Trophoblast cell (in vitro differentiated cells and primary cell): ENCODE measurements at regions not wholly inside any gene's neighbourhood (a gene's known extent, or its start where the extent isn't known, plus 50 kb on each side); places are given as distances from the start of the nearest gene placed in this dataset.

Experiments
- DNase-seq, 2 donors: peaks; one replicate each; pipeline ENCODE4 v3.0.0-alpha.2; 2016
- H2AFZ ChIP-seq: 2 replicates; pipeline ENCODE4 v1.6.1; 2013; ENCODE audit warnings: low read length, moderate library complexity, mild to moderate bottlenecking; ENCODE audit not compliant: insufficient read depth, poor library complexity
- H2AK5ac ChIP-seq: 2 replicates; pipeline ENCODE4 v1.6.1; 2013; ENCODE audit warnings: mild to moderate bottlenecking, low read length
- H2BK120ac ChIP-seq: 2 replicates; pipeline ENCODE4 v1.6.1; 2013; ENCODE audit warnings: low read length, mild to moderate bottlenecking, moderate library complexity; ENCODE audit not compliant: insufficient read depth, poor library complexity
- H2BK12ac ChIP-seq: 2 replicates; pipeline ENCODE4 v1.6.1; 2013; ENCODE audit warnings: mild to moderate bottlenecking, low read length, moderate library complexity
- H2BK5ac ChIP-seq: 2 replicates; pipeline ENCODE4 v1.6.1; 2013; ENCODE audit warnings: low read length, low read depth, moderate library complexity, mild to moderate bottlenecking; ENCODE audit not compliant: poor library complexity
- H3K14ac ChIP-seq: 2 replicates; pipeline ENCODE4 v1.6.1; 2013; ENCODE audit warnings: mild to moderate bottlenecking, low read length
- H3K18ac ChIP-seq: 2 replicates; pipeline ENCODE4 v1.6.1; 2013; ENCODE audit warnings: mild to moderate bottlenecking, low read length
- H3K23ac ChIP-seq: 2 replicates; pipeline ENCODE4 v1.6.1; 2013; ENCODE audit warnings: low read length
- H3K27ac ChIP-seq: 2 replicates; pipeline ENCODE4 v1.5.1; 2013; ENCODE audit warnings: low read depth, mild to moderate bottlenecking, inconsistent platforms, low read length, moderate library complexity
- H3K27me3 ChIP-seq: 2 replicates; pipeline ENCODE4 v1.6.1; 2013; ENCODE audit warnings: inconsistent platforms, mild to moderate bottlenecking, low read length, moderate library complexity; ENCODE audit not compliant: insufficient read depth
- H3K36me3 ChIP-seq, 2 experiments: 1 replicate in 1 of 2; 2 replicates in 1 of 2; pipeline ENCODE4 v1.6.1; 2013; ENCODE audit warnings: low read length in 2 of 2, mild to moderate bottlenecking in 2 of 2, moderate library complexity in 1 of 2; ENCODE audit not compliant: insufficient read depth in 2 of 2, control insufficient read depth in 1 of 2
- H3K4ac ChIP-seq: 2 replicates; pipeline ENCODE4 v1.6.1; 2013; ENCODE audit warnings: low read depth, mild to moderate bottlenecking, low read length, moderate library complexity
- H3K4me1 ChIP-seq, 2 experiments: 1 replicate in 1 of 2; 2 replicates in 1 of 2; pipeline ENCODE4 v1.6.1; 2013; ENCODE audit warnings: low read length in 2 of 2, mild to moderate bottlenecking in 2 of 2, moderate library complexity in 1 of 2; ENCODE audit not compliant: insufficient read depth in 2 of 2, control insufficient read depth in 1 of 2
- H3K4me2 ChIP-seq: 2 replicates; pipeline ENCODE4 v1.6.1; 2013; ENCODE audit warnings: inconsistent platforms, mild to moderate bottlenecking, low read length, moderate library complexity
- H3K4me3 ChIP-seq: 2 replicates; pipeline ENCODE4 v1.5.1; 2013; ENCODE audit warnings: mild to moderate bottlenecking, low read depth, low read length, inconsistent platforms
- H3K79me1 ChIP-seq: one replicate; pipeline ENCODE4 v1.6.1; 2013; ENCODE audit warnings: low read length
- H3K79me2 ChIP-seq: 2 replicates; pipeline ENCODE4 v1.6.1; 2013; ENCODE audit warnings: low read length, mild to moderate bottlenecking; ENCODE audit not compliant: control insufficient read depth, insufficient read depth, poor library complexity
- H3K9ac ChIP-seq: 2 replicates; pipeline ENCODE4 v1.6.1; 2013; ENCODE audit warnings: mild to moderate bottlenecking, low read length
- H3K9me3 ChIP-seq: 2 replicates; pipeline ENCODE4 v1.6.1; 2013; ENCODE audit warnings: low read depth, mild to moderate bottlenecking, control low read depth, inconsistent platforms, low read length; ENCODE audit not compliant: insufficient read depth
- H4K12ac ChIP-seq: 2 replicates; pipeline ENCODE4 v1.6.1; 2013; ENCODE audit warnings: low read depth, mild to moderate bottlenecking, low read length, moderate library complexity
- H4K8ac ChIP-seq: 2 replicates; pipeline ENCODE4 v1.6.1; 2013; ENCODE audit warnings: low read depth, mild to moderate bottlenecking, low read length, moderate library complexity
- H4K91ac ChIP-seq: one replicate; pipeline ENCODE4 v1.6.1; 2013; ENCODE audit warnings: low read depth, mild to moderate bottlenecking, low read length, moderate library complexity
- WGBS: extraction: QIAGEN DNeasy Blood & Tissue Kit; methylation state at CpG from one replicate; pipeline ENCODE4 v1.1.7; 2013; ENCODE audit warnings: missing lambda C conversion rate; ENCODE audit not compliant: insufficient read length, insufficient coverage; ENCODE audit errors: extremely low coverage; 5-methylcytosine and 5-hydroxymethylcytosine counted together

DNA sequence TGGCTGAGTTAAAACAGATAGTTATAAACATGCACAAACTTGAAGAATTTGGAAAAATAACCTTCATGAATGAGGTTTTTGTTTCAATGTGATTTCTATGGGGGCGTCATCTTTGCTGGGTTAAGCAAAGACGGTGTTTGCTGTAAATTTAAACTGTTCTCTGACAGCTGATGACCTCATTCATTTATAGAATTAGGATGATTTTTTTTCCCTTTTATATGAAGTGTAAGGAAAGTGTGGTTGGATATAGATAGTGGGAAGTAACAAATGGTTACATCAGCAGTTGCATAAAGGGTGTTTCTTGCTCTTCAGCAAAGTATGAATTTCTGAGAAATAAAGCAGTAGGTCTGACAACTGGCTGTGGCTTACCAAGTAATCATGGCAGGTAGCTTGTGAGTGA is 137.2 kb upstream of the CENPW start:
- no peak overlapping the region for H4K91ac ChIP-seq
- no CpG with 5 or more reads among the region's 2 CpGs for WGBS
- H3K27me3 ChIP-seq: no peaks in the 10 kb centered on the region
- H3K18ac ChIP-seq: no peak overlapping the region
- H2BK120ac ChIP-seq: no peak overlapping the region
- no peaks in the 10 kb centered on the region for H3K79me2 ChIP-seq
- no peak for DNase-seq
- H2BK12ac ChIP-seq: no peak overlapping the region
- no peak overlapping the region for H3K27ac ChIP-seq
- no peaks in the 10 kb centered on the region for H3K36me3 ChIP-seq
- H2AFZ ChIP-seq: no peak overlapping the region
- H3K4me1 ChIP-seq: no peaks in the 10 kb centered on the region
- H3K9me3 ChIP-seq: no peaks in the 10 kb centered on the region
- no peak overlapping the region for H3K9ac ChIP-seq
- H2AK5ac ChIP-seq: no peak overlapping the region
- no peak overlapping the region for H3K23ac ChIP-seq
- H4K8ac ChIP-seq: no peak overlapping the region
- no peak overlapping the region for H3K14ac ChIP-seq
- peaks cover 2% of the 10 kb centered on the region for H3K79me1 ChIP-seq
- H2BK5ac ChIP-seq: no peak overlapping the region
- H3K4me2 ChIP-seq: no peak overlapping the region
- H3K4me3 ChIP-seq: no peak overlapping the region
- H4K12ac ChIP-seq: no peak overlapping the region
- no peak overlapping the region for H3K4ac ChIP-seq

DNA sequence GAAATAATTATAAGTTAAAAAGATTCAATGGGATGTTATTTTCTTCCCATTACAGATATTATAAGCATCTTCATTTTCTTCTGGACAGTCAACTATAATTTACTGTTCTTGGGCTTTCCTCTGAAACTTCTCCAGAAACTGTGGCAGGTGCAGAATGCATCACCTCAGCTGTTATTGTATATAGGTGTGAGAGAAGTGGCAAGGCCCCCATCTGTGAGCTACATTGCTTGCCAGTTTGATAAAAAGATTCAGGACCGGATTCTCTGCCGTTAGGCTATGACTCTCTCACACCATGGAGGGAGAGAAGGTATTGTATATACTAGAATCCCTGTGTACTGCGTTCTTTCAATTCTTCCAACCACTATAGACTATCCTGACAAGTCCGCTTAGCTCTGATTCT is 135.8 kb upstream of the CENPW start:
- no peak overlapping the region for H3K18ac ChIP-seq
- H2BK12ac ChIP-seq: no peak overlapping the region
- no peak for DNase-seq
- no peaks in the 10 kb centered on the region for H3K36me3 ChIP-seq
- no peaks in the 10 kb centered on the region for H3K79me2 ChIP-seq
- H3K23ac ChIP-seq: no peak overlapping the region
- no peak overlapping the region for H3K27ac ChIP-seq
- no peak overlapping the region for H3K9ac ChIP-seq
- no peaks in the 10 kb centered on the region for H3K4me1 ChIP-seq
- H3K4me2 ChIP-seq: no peak overlapping the region
- H3K27me3 ChIP-seq: no peaks in the 10 kb centered on the region
- H3K14ac ChIP-seq: no peak overlapping the region
- H2AFZ ChIP-seq: no peak overlapping the region
- no peak overlapping the region for H3K4ac ChIP-seq
- H3K4me3 ChIP-seq: no peak overlapping the region
- H2AK5ac ChIP-seq: no peak overlapping the region
- H3K9me3 ChIP-seq: no peaks in the 10 kb centered on the region
- H2BK5ac ChIP-seq: no peak overlapping the region
- H4K12ac ChIP-seq: no peak overlapping the region
- no peak overlapping the region for H4K91ac ChIP-seq
- no peaks in the 10 kb centered on the region for H3K79me1 ChIP-seq
- no peak overlapping the region for H2BK120ac ChIP-seq
- H4K8ac ChIP-seq: no peak overlapping the region
- WGBS: no CpG with 5 or more reads among the region's 4 CpGs

GRCh38 chr6:126204598-126204997 is 135.3 kb upstream of the CENPW start:
- no peak overlapping the region for H4K8ac ChIP-seq
- no peak for DNase-seq
- H4K12ac ChIP-seq: no peak overlapping the region
- no peaks in the 10 kb centered on the region for H3K27me3 ChIP-seq
- no peak overlapping the region for H3K4me2 ChIP-seq
- H2BK12ac ChIP-seq: no peak overlapping the region
- no peaks in the 10 kb centered on the region for H3K79me1 ChIP-seq
- H3K4ac ChIP-seq: no peak overlapping the region
- H3K27ac ChIP-seq: no peak overlapping the region
- H2AFZ ChIP-seq: no peak overlapping the region
- H2BK120ac ChIP-seq: no peak overlapping the region
- H2AK5ac ChIP-seq: no peak overlapping the region
- no peak overlapping the region for H3K9ac ChIP-seq
- no peak overlapping the region for H3K18ac ChIP-seq
- H4K91ac ChIP-seq: no peak overlapping the region
- H3K14ac ChIP-seq: no peak overlapping the region
- H3K79me2 ChIP-seq: no peaks in the 10 kb centered on the region
- no peaks in the 10 kb centered on the region for H3K4me1 ChIP-seq
- no peak overlapping the region for H2BK5ac ChIP-seq
- no peaks in the 10 kb centered on the region for H3K36me3 ChIP-seq
- H3K4me3 ChIP-seq: no peak overlapping the region
- H3K9me3 ChIP-seq: no peaks in the 10 kb centered on the region
- no peak overlapping the region for H3K23ac ChIP-seq

GRCh38 chr6:126206504-126207246 is 133.2 kb upstream of the CENPW start:
- no peak overlapping the region for H3K9ac ChIP-seq
- no peak overlapping the region for H3K4me2 ChIP-seq
- H4K12ac ChIP-seq: no peak overlapping the region
- H3K4ac ChIP-seq: no peak overlapping the region
- H3K23ac ChIP-seq: no peak overlapping the region
- DNase-seq: no peak
- H3K4me3 ChIP-seq: no peak overlapping the region
- H2AFZ ChIP-seq: no peak overlapping the region
- H2BK120ac ChIP-seq: no peak overlapping the region
- H3K79me1 ChIP-seq: no peaks in the 10 kb centered on the region
- no peak overlapping the region for H2BK5ac ChIP-seq
- H3K27ac ChIP-seq: no peak overlapping the region
- H3K14ac ChIP-seq: no peak overlapping the region
- H3K18ac ChIP-seq: no peak overlapping the region
- WGBS: no CpG with 5 or more reads among the region's 1 CpG
- H2BK12ac ChIP-seq: no peak overlapping the region
- no peaks in the 10 kb centered on the region for H3K79me2 ChIP-seq
- H3K36me3 ChIP-seq: no peaks in the 10 kb centered on the region
- H3K4me1 ChIP-seq: no peaks in the 10 kb centered on the region
- H3K9me3 ChIP-seq: no peaks in the 10 kb centered on the region
- no peaks in the 10 kb centered on the region for H3K27me3 ChIP-seq
- H2AK5ac ChIP-seq: no peak overlapping the region
- H4K91ac ChIP-seq: no peak overlapping the region
- no peak overlapping the region for H4K8ac ChIP-seq
